HepG2 (cell line): ENCODE measurements at regions not wholly inside any gene's neighbourhood (a gene's known extent, or its start where the extent isn't known, plus 50 kb on each side); places are given as distances from the start of the nearest gene placed in this dataset.

Experiments used
- HNRNPLL ChIP-seq: fragments of 200-400 bp; formaldehyde crosslinking; IDR thresholded peaks from 2 replicates; pipeline ENCODE4 v1.6.1; 2017; ENCODE audit warnings: mild to moderate bottlenecking, low read depth, low read length; ENCODE audit not compliant: poor library complexity, severe bottlenecking
- MLX ChIP-seq: IDR thresholded peaks from 2 replicates; pipeline ENCODE4 v1.6.1; 2016
- MXI1 ChIP-seq: IDR thresholded peaks from 3 replicates; pipeline ENCODE4 v1.6.1; 2012; ENCODE audit warnings: low read depth, low read length, inconsistent platforms, borderline replicate concordance
- PHF21A ChIP-seq: sonication (generic); formaldehyde crosslinking; IDR thresholded peaks from 2 replicates; pipeline ENCODE4 v1.5.0; 2020; ENCODE audit warnings: mild to moderate bottlenecking, missing genetic modification reagents
- PRDM10 ChIP-seq: sonication (generic); formaldehyde crosslinking; IDR thresholded peaks from 2 replicates; pipeline ENCODE4 v1.4.0; 2020; ENCODE audit warnings: low read depth, missing genetic modification reagents
- RFX5 ChIP-seq: IDR thresholded peaks from 2 replicates; pipeline ENCODE4 v1.6.1; 2011; ENCODE audit warnings: low read depth, low read length, improper control_type of control experiment
- TARDBP ChIP-seq: sonication (generic); formaldehyde crosslinking; IDR thresholded peaks from 2 replicates; pipeline ENCODE4 v1.8.0; 2022; ENCODE audit warnings: mild to moderate bottlenecking, missing genetic modification reagents
- ZMAT3 ChIP-seq: sonication (generic); formaldehyde crosslinking; conservative IDR thresholded peaks from 2 replicates; pipeline ENCODE4 v1.7.0; 2021; ENCODE audit warnings: missing genetic modification reagents
- ZNF33B ChIP-seq: sonication (generic); formaldehyde crosslinking; IDR thresholded peaks from 2 replicates; pipeline ENCODE4 v1.5.1; 2020; ENCODE audit warnings: mild to moderate bottlenecking, missing genetic modification reagents
- TF ChIP-seq, protein P1 (sequence below): sonication (generic); formaldehyde crosslinking; IDR thresholded peaks from 2 replicates; pipeline ENCODE4 v1.4.0; 2020; ENCODE audit warnings: missing genetic modification reagents, borderline replicate concordance
- TF ChIP-seq, protein P2 (sequence below): IDR thresholded peaks from 2 replicates; pipeline ENCODE4 v1.6.1; 2016; ENCODE audit warnings: missing compliant biosample characterization, missing genetic modification reagents, borderline replicate concordance
- TF ChIP-seq, protein P3 (sequence below): sonication (generic); formaldehyde crosslinking; IDR thresholded peaks from 2 replicates; pipeline ENCODE4 v1.5.0; 2020; ENCODE audit warnings: mild to moderate bottlenecking, missing genetic modification reagents

GRCh38 chr6:26199057-26199772 lies 112.0 kb downstream of the HFE start (continued):
- TF ChIP-seq, protein P1, sequence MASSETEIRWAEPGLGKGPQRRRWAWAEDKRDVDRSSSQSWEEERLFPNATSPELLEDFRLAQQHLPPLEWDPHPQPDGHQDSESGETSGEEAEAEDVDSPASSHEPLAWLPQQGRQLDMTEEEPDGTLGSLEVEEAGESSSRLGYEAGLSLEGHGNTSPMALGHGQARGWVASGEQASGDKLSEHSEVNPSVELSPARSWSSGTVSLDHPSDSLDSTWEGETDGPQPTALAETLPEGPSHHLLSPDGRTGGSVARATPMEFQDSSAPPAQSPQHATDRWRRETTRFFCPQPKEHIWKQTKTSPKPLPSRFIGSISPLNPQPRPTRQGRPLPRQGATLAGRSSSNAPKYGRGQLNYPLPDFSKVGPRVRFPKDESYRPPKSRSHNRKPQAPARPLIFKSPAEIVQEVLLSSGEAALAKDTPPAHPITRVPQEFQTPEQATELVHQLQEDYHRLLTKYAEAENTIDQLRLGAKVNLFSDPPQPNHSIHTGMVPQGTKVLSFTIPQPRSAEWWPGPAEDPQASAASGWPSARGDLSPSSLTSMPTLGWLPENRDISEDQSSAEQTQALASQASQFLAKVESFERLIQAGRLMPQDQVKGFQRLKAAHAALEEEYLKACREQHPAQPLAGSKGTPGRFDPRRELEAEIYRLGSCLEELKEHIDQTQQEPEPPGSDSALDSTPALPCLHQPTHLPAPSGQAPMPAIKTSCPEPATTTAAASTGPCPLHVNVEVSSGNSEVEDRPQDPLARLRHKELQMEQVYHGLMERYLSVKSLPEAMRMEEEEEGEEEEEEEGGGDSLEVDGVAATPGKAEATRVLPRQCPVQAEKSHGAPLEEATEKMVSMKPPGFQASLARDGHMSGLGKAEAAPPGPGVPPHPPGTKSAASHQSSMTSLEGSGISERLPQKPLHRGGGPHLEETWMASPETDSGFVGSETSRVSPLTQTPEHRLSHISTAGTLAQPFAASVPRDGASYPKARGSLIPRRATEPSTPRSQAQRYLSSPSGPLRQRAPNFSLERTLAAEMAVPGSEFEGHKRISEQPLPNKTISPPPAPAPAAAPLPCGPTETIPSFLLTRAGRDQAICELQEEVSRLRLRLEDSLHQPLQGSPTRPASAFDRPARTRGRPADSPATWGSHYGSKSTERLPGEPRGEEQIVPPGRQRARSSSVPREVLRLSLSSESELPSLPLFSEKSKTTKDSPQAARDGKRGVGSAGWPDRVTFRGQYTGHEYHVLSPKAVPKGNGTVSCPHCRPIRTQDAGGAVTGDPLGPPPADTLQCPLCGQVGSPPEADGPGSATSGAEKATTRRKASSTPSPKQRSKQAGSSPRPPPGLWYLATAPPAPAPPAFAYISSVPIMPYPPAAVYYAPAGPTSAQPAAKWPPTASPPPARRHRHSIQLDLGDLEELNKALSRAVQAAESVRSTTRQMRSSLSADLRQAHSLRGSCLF (CRISPR knock-in tag): peak; percentile 77; the same call in 1 of the 2 replicates
- TF ChIP-seq RFX5 (peak; percentile 60; the same call in 1 of the 2 replicates), PRDM10 (CRISPR knock-in tag) (no peak), MXI1 (0 out of 3 replicates have a peak, but pooled peaks have one; percentile 9), ZNF33B (no peak; the same call in 1 of the 2 replicates), PHF21A (CRISPR knock-in tag) (peak; percentile 54; the same call in 1 of the 2 replicates), TARDBP (CRISPR knock-in tag) (peak; percentile 17; the same call in 1 of the 2 replicates), HNRNPLL (peak; percentile 96), MLX (CRISPR knock-in tag) (peak; percentile 42; the same call in 1 of the 2 replicates), ZMAT3 (CRISPR knock-in tag) (0 out of 2 replicates have a peak, but pooled peaks have one; percentile 65)
- TF ChIP-seq, protein P2, sequence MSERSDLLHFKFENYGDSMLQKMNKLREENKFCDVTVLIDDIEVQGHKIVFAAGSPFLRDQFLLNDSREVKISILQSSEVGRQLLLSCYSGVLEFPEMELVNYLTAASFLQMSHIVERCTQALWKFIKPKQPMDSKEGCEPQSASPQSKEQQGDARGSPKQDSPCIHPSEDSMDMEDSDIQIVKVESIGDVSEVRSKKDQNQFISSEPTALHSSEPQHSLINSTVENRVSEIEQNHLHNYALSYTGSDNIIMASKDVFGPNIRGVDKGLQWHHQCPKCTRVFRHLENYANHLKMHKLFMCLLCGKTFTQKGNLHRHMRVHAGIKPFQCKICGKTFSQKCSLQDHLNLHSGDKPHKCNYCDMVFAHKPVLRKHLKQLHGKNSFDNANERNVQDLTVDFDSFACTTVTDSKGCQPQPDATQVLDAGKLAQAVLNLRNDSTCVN (CRISPR knock-in tag): no peak
- TF ChIP-seq, protein P3, sequence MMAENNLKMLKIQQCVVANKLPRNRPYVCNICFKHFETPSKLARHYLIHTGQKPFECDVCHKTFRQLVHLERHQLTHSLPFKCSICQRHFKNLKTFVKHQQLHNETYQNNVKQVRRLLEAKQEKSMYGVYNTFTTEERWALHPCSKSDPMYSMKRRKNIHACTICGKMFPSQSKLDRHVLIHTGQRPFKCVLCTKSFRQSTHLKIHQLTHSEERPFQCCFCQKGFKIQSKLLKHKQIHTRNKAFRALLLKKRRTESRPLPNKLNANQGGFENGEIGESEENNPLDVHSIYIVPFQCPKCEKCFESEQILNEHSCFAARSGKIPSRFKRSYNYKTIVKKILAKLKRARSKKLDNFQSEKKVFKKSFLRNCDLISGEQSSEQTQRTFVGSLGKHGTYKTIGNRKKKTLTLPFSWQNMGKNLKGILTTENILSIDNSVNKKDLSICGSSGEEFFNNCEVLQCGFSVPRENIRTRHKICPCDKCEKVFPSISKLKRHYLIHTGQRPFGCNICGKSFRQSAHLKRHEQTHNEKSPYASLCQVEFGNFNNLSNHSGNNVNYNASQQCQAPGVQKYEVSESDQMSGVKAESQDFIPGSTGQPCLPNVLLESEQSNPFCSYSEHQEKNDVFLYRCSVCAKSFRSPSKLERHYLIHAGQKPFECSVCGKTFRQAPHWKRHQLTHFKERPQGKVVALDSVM: peak; percentile 53; the same call in 1 of the 2 replicates
